Psoas muscle (tissue), 7 donors: ENCODE measurements at regions not wholly inside any gene's neighbourhood (a gene's known extent, or its start where the extent isn't known, plus 50 kb on each side); places are given as distances from the start of the nearest gene placed in this dataset.

Source experiments
- ATAC-seq, 4 donors: fragments of 200-7000 bp; cut with Tn5 transposase; one replicate each; pipeline ENCODE4 v1.9.1; 2020; ENCODE audit warnings: moderate library complexity in 3 of 4, mild to moderate bottlenecking in 2 of 4
- DNase-seq, 2 donors: peaks; one replicate each; pipeline ENCODE4 v3.0.0-alpha.2; 2020
- H3K27ac ChIP-seq: fragments of 200-600 bp; one replicate; pipeline ENCODE4 v1.8.0; 2022
- H3K27me3 ChIP-seq, 3 donors: fragments of 200-600 bp in 1 of 3; one replicate each; pipeline versions ENCODE4 v1.6.1 to v1.8.0; 2013 to 2022; ENCODE audit warnings: low read length in 2 of 3, mild to moderate bottlenecking in 2 of 3, moderate library complexity in 1 of 3; ENCODE audit not compliant: insufficient read depth in 3 of 3
- H3K36me3 ChIP-seq, 2 donors: fragments of 200-600 bp in 1 of 2; one replicate each; pipeline versions ENCODE4 v1.6.1 to v1.8.0; 2013 to 2022; ENCODE audit warnings: low read depth in 1 of 2, mild to moderate bottlenecking in 1 of 2, moderate library complexity in 1 of 2; ENCODE audit not compliant: insufficient read depth in 1 of 2
- H3K4me1 ChIP-seq: fragments of 200-600 bp; one replicate; pipeline ENCODE4 v1.8.0; 2022
- H3K4me3 ChIP-seq: fragments of 200-600 bp; one replicate; pipeline ENCODE4 v1.8.0; 2022; ENCODE audit warnings: mild to moderate bottlenecking
- H3K9me3 ChIP-seq: fragments of 200-600 bp; one replicate; pipeline ENCODE4 v1.8.0; 2022
- CTCF ChIP-seq: fragments of 200-600 bp; IDR thresholded peaks from one replicate; pipeline ENCODE4 v1.8.0; 2022; ENCODE audit warnings: antibody characterized with exemption
- WGBS, 3 donors: extraction: QIAGEN DNeasy Blood & Tissue Kit; methylation state at CpG; one replicate each; pipeline versions ENCODE4 v1.1.6 to v1.1.7; 2013; 5-methylcytosine and 5-hydroxymethylcytosine counted together
- intact Hi-C, 2 donors: fragments of 100-400 bp; cut with DNase I; formaldehyde crosslinking; loops; one replicate each; pipeline versions ENCODE4 v1.11.0 to v1.14.2; 2022
- donor health status: healthy with polysubstance abuse.
- donor health status: DM: no; HTN: no; CAD: no; lungs with moderate emphysema.
- donor health status: Bipolar disorder and iron deficiency.
- donor health status: healthy.
- donor health status: DM: yes; HTN: yes; CAD: no.
- donor health status: DM: no; HTN: no; CAD: no.
- donor health status: DM: yes; HTN: yes; CAD: no.

GRCh38 chr12:127241072-127241817 lies 1025.7 kb upstream of the TMEM132C start:
- Histone ChIP-seq H3K27ac (no peak overlapping the region), H3K9me3 (no peaks in the 10 kb centered on the region), H3K4me3 (no peak overlapping the region), H3K4me1 (no peaks in the 10 kb centered on the region), H3K36me3 (no peaks in the 10 kb centered on the region), H3K27me3 (no peaks in the 10 kb centered on the region)
- ATAC-seq (peak in 1 of 4 donors; percentile 70), DNase-seq (peak; percentile 45 to 61)
- intact Hi-C loops, result no loop called here
- TF ChIP-seq CTCF, result no peak
- WGBS, 3 donors, result 44 to 61% (median 54%) methylated on average over 8 of the region's 8 CpGs

GRCh38 chr12:127245009-127245408 lies 1022.0 kb upstream of the TMEM132C start:
- intact Hi-C loops, result no loop called here
- WGBS, 3 donors, result 83 to 92% (median 86%) methylated on average over 1 of the region's 1 CpG
- no peak for DNase-seq
- Histone ChIP-seq H3K4me3 (no peak overlapping the region), H3K27ac (no peak overlapping the region), H3K9me3 (no peaks in the 10 kb centered on the region), H3K36me3 (no peaks in the 10 kb centered on the region), H3K27me3 (no peaks in the 10 kb centered on the region), H3K4me1 (no peaks in the 10 kb centered on the region)
- TF ChIP-seq CTCF, result no peak
- ATAC-seq, result no peak

GRCh38 chr12:127245437-127245836 lies 1021.5 kb upstream of the TMEM132C start:
- intact Hi-C loops, result no loop called here
- WGBS, 3 donors, result 53 to 62% (median 61%) methylated on average over 2 of the region's 2 CpGs
- no peaks in the 10 kb centered on the region for H3K9me3 ChIP-seq
- no peak for ATAC-seq
- H3K4me1 ChIP-seq, result no peaks in the 10 kb centered on the region
- no peak overlapping the region for H3K27ac ChIP-seq
- H3K36me3 ChIP-seq, result no peaks in the 10 kb centered on the region
- H3K4me3 ChIP-seq, result no peak overlapping the region
- no peak for TF ChIP-seq CTCF
- DNase-seq, result no peak
- no peaks in the 10 kb centered on the region for H3K27me3 ChIP-seq

DNA sequence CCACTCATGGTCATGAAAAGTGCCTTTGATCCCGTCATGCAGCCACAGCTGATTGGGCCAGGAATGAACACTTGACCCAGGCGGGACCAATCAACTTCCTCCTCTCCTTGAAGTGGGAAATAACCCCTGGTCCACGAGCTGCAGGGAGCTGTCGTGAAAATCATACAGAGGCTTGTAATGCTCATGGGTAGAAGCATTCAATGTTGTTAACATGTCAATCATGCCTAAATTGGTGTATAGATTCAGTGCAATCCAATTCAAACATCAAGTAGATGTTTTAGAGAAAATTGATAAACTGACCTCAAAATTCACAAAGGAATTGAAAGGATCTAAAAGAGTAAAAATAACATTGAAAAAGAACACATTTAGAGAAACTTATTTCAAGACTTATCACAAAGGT lies 1019.0 kb upstream of the TMEM132C start:
- no peak overlapping the region for H3K4me3 ChIP-seq
- ATAC-seq, result no peak
- intact Hi-C loops, result no loop called here
- no peaks in the 10 kb centered on the region for H3K36me3 ChIP-seq
- no peaks in the 10 kb centered on the region for H3K4me1 ChIP-seq
- TF ChIP-seq CTCF, result no peak
- no peak for DNase-seq
- H3K27ac ChIP-seq, result no peak overlapping the region
- WGBS, 3 donors, result 46 to 49% (median 49%) methylated on average over 4 of the region's 4 CpGs
- peaks cover 0 to 6% (median 0%) of the 10 kb centered on the region in 3 donors for H3K27me3 ChIP-seq
- H3K9me3 ChIP-seq, result no peaks in the 10 kb centered on the region

DNA sequence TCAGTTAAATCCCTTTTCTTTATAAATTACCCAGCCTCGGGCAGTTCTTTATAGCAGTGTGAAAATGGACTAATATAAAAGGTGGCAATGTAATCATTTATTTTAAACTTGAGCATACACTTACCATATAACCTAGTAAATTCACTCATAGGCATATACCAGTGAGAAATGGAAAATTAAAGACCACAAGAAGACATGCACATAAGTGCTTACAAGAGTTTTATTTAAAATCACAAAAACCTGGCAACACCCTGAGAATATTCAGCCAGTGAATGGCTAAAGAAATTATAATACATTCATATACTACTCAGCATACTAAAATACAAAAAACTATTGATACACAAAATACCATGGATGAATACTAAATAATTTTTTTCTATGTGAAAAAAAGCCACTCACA lies 1017.5 kb upstream of the TMEM132C start:
- Histone ChIP-seq H3K9me3 (no peaks in the 10 kb centered on the region), H3K4me3 (no peak overlapping the region), H3K27ac (no peak overlapping the region), H3K36me3 (no peaks in the 10 kb centered on the region), H3K27me3 (peaks cover 0 to 6% (median 0%) of the 10 kb centered on the region in 3 donors), H3K4me1 (no peaks in the 10 kb centered on the region)
- DNase-seq (no peak), ATAC-seq (no peak)
- WGBS, 3 donors, result 63 to 78% (median 70%) methylated on average over 1 of the region's 1 CpG
- intact Hi-C loops, result no loop called here
- TF ChIP-seq CTCF, result no peak
